GM12864 (cell line): ENCODE measurements at regions not wholly inside any gene's neighbourhood (a gene's known extent, or its start where the extent isn't known, plus 50 kb on each side); places are given as distances from the start of the nearest gene placed in this dataset.
A peak's percentile ranks its signal among the peaks of the same experiment; 100 is the strongest.
"Not testable (repeated sequence)": the region's sequence is repeated elsewhere in the genome, so short reads cannot be mapped to it uniquely, and the experiment has no call there.

Source experiments
- DNase-seq: peaks from one replicate; pipeline ENCODE4 v3.0.0-alpha.2; 2011; ENCODE audit warnings: low read depth
- H3K4me3 ChIP-seq: 2 replicates; pipeline ENCODE4 v1.5.1; 2011; ENCODE audit warnings: mild to moderate bottlenecking, low read depth, low read length, control low read depth
- TF ChIP-seq, protein P1 (sequence below): IDR thresholded peaks from 2 replicates; pipeline ENCODE4 v1.5.1; 2011; ENCODE audit warnings: low read depth, mild to moderate bottlenecking, moderate library complexity, low read length, control low read depth, inconsistent platforms; ENCODE audit errors: missing control alignments

DNA sequence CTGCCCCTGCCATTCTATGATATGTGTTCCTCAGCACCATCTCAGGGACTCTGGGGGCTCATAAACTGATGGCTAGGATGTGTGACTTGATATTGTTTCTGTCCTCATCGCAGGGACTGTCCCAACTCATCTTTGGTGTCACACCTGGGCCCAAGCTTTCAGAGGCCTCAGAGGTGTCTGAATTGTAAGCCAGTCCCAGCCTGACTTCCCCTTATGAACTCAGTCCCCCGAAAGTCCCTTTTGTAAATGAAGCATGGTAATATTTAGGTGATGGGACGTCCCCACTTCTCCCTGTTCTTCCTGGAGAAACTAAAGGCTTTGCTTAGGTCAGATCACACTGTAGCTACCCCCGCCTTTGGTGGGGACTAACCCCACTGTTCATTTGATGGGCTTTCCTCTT, 142.4 kb upstream of the TLE3 start:
- H3K4me3 ChIP-seq = no peak overlapping the region
- TF ChIP-seq, protein P1, sequence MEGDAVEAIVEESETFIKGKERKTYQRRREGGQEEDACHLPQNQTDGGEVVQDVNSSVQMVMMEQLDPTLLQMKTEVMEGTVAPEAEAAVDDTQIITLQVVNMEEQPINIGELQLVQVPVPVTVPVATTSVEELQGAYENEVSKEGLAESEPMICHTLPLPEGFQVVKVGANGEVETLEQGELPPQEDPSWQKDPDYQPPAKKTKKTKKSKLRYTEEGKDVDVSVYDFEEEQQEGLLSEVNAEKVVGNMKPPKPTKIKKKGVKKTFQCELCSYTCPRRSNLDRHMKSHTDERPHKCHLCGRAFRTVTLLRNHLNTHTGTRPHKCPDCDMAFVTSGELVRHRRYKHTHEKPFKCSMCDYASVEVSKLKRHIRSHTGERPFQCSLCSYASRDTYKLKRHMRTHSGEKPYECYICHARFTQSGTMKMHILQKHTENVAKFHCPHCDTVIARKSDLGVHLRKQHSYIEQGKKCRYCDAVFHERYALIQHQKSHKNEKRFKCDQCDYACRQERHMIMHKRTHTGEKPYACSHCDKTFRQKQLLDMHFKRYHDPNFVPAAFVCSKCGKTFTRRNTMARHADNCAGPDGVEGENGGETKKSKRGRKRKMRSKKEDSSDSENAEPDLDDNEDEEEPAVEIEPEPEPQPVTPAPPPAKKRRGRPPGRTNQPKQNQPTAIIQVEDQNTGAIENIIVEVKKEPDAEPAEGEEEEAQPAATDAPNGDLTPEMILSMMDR = no peak
- DNase-seq = peak; percentile 34

DNA sequence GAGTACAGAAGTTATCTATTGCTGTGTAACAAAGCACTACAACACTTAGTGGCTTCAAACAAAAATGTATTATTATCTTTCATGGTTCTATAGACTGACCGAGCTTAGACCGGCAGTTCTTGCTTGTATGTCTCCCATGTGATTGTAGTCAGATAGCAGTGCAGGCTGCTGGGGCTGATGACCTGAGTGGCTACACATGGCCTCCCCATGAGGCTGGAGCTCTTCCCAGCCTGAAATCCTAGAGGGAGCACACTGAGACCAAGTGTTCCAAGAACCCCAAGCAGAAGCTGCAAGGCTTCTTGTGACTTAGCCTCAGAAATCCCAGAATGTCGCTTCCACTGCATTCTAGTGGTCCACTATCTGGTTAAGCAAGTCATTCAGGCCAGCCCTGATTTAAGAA, 141.2 kb upstream of the TLE3 start:
- TF ChIP-seq, protein P1 = no peak
- no peak for DNase-seq
- H3K4me3 ChIP-seq = no peak overlapping the region

DNA sequence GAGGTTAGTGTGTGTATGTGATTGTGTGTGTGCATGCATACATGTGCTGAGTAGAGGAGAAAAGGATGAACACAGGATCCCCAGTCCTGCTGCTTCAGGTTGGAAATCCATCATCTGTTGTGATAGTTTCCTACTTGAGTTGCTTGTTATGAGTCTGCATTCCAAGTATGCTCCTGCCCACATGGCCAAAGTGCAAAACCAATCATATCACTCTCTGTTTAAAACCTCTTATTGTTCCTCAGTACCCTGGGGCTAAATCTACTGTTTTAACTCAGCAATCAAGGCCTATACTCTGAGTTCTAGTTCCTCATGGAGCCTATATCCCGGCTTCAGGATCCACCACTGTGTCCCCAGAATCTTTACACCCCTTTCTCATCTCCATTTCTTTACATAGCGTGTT, 139.9 kb upstream of the TLE3 start:
- no peak overlapping the region for H3K4me3 ChIP-seq
- DNase-seq = no peak
- TF ChIP-seq, protein P1 = no peak

- no peak for DNase-seq
- no peak overlapping the region for H3K4me3 ChIP-seq
- TF ChIP-seq, protein P1 = no peak
These were observed 138.8 kb upstream of the TLE3 start for GRCh38 chr15:70236341-70237086.

DNA sequence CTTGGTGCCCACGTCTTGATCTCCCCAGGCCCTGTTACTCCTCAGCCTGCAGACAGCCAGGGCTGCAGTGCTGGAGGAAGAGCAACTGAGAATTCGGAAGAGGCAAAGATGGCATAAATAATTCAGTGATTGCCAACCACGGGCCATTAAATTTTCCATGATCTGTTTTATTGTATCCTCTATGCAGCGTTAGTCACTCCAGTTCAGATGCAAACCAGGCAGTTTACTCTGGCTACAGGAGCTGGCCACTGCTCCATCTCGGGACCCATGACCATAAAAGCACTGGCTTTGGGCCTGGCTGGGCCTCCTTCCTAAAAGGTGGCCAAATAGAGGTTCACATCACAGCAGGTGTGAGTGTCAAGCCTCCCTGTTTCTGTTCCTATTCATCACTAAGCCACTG, 137.6 kb upstream of the TLE3 start:
- no peak for DNase-seq
- no peak overlapping the region for H3K4me3 ChIP-seq
- TF ChIP-seq, protein P1 = no peak

DNA sequence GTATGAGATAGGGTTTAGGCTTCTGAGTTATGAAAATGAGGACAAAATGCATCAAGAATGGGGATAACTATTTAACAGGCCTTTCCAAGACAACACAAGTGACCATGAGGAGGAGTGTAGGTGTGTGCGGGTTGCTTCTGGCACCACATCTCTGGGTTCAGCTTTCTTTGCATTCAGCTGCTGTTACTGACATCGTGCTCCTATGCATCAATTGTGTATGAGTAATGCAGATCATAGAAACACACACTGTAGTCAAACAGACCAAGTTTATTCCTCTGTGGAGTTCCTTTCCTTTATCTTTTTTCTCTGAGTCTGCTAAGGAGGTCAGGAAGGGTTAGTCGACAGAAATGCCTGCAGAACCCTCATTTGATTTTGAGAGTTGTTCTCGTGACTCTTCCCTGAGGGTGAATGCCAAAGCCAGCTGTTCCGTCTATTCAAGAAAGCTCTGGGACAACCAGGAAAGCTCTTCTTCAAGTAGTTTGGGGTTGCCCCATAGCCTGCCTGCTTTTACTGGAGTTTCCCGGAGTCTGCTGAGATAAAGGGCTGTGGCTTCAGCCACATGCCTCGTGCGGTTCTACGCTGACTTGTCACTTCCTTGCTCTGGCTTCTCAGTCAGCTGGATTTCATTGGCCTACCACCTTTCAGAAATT, 136.7 kb upstream of the TLE3 start:
- no peak for DNase-seq
- H3K4me3 ChIP-seq = no peak overlapping the region
- TF ChIP-seq, protein P1 = no peak

- no peak overlapping the region for H3K4me3 ChIP-seq
- DNase-seq = no peak
- TF ChIP-seq, protein P1 = no peak
These were observed 133.8 kb upstream of the TLE3 start for GRCh38 chr15:70231484-70231883.

DNA sequence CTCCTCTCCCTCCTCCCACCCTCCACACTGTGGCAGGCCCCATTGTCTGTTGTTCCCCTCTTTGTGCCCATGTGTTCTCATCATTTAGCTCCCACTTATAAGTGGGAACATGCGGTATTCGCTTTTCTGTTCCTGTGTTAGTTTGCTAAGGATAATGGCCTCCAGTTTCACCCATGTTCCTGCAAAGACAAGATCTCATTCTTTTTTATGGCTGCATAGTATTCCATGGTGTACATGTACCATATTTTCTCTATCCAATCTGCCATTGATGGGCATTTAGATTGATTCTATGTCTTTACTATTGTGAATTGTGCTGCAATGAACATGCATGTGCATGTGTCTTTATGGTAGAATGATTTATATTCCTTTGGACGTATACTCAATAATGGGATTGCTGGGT, 130.2 kb upstream of the TLE3 start:
- not testable (repeated sequence) for H3K4me3 ChIP-seq, DNase-seq
